Endothelial cell of umbilical vein (primary cell): ENCODE measurements at regions not wholly inside any gene's neighbourhood (a gene's known extent, or its start where the extent isn't known, plus 50 kb on each side); places are given as distances from the start of the nearest gene placed in this dataset.

Source experiments
- BruUV-seq: library from RNA; stranded (reverse); fragments of 400-500 nt; replicated peaks from 2 replicates; lab custom pipeline; 2021; lab: Mats Ljungman, UMichigan
- CTCF ChIA-PET: fragments of 300-600, 350-600 bp; sonication (Branson Sonifier 250); formaldehyde crosslinking; loops from one replicate; lab custom pipeline; 2021; ENCODE audit warnings: antibody characterized with exemption, inconsistent platforms; lab: Charles Lee
- POLR2A ChIA-PET: fragments of 300-600, 350-600 bp; sonication (Branson Sonifier 250); formaldehyde crosslinking; loops from one replicate; lab custom pipeline; 2021; ENCODE audit warnings: antibody characterized with exemption, inconsistent platforms; lab: Charles Lee
- DNase-seq: peaks from one replicate; pipeline ENCODE4 v3.0.0-alpha.2; 2011; ENCODE audit warnings: low read depth, low spot score
- FAIRE-seq: peaks from 2 replicates; lab custom pipeline; 2011; peaks lifted over from hg19 to GRCh38; lab: Jason Lieb, UNC
- H2AFZ ChIP-seq: 2 replicates; pipeline ENCODE4 v1.6.0; 2012; ENCODE audit warnings: low read depth, low read length, control low read depth, inconsistent platforms
- H3K27ac ChIP-seq: 2 replicates; pipeline ENCODE4 v1.5.1; 2011; ENCODE audit warnings: low read depth, mild to moderate bottlenecking, control low read depth, low read length, moderate library complexity; ENCODE audit not compliant: insufficient read depth
- H3K27me3 ChIP-seq, 2 experiments: 2 replicates each; pipeline versions ENCODE4 v1.6.0 to v1.6.1; 2011; ENCODE audit warnings: low read length in 2 of 2, mixed read lengths in 1 of 2; ENCODE audit not compliant: control insufficient read depth in 2 of 2, insufficient read depth in 2 of 2
- H3K36me3 ChIP-seq, 2 experiments: 2 replicates in 1 of 2; 3 replicates in 1 of 2; pipeline ENCODE4 v1.5.1; 2011; ENCODE audit warnings: low read length in 2 of 2, mild to moderate bottlenecking in 1 of 2, moderate library complexity in 1 of 2; ENCODE audit not compliant: control insufficient read depth in 2 of 2, insufficient read depth in 2 of 2; ENCODE audit errors: extremely low read depth in 1 of 2
- H3K4me1 ChIP-seq: 3 replicates; pipeline ENCODE4 v1.5.1; 2011; ENCODE audit warnings: mild to moderate bottlenecking, low read length; ENCODE audit not compliant: control insufficient read depth, insufficient read depth; ENCODE audit errors: extremely low read depth
- H3K4me2 ChIP-seq: 2 replicates; pipeline ENCODE4 v1.6.1; 2011; ENCODE audit warnings: low read length, control low read depth, mixed read lengths; ENCODE audit not compliant: insufficient read depth
- H3K4me3 ChIP-seq, 3 experiments: fragments of 200-600 bp in 1 of 3; sonication (generic), shearing (Covaris generic) in 1 of 3; replicated peaks in 1 of 3; 2 replicates each; pipeline ENCODE4 v1.5.1; 2011 to 2016; ENCODE audit warnings: control low read depth in 3 of 3, low read length in 3 of 3, mild to moderate bottlenecking in 2 of 3, inconsistent platforms in 1 of 3, low read depth in 1 of 3, moderate library complexity in 1 of 3; ENCODE audit not compliant: insufficient read depth in 1 of 3
- H3K79me2 ChIP-seq: 2 replicates; pipeline ENCODE4 v1.6.0; 2012; ENCODE audit warnings: low read length, inconsistent platforms; ENCODE audit not compliant: control insufficient read depth, insufficient read depth
- H3K9ac ChIP-seq: replicated peaks from 2 replicates; pipeline ENCODE3; 2011; ENCODE audit warnings: low read length, control low read depth; ENCODE audit not compliant: insufficient read depth; ENCODE audit errors: extremely low read depth
- H3K9me1 ChIP-seq: replicated peaks from 3 replicates; pipeline ENCODE4 v1.6.0; 2011; ENCODE audit warnings: mild to moderate bottlenecking, low read length; ENCODE audit not compliant: control insufficient read depth, insufficient read depth; ENCODE audit errors: extremely low read depth
- H3K9me3 ChIP-seq: replicated peaks from 2 replicates; pipeline ENCODE4 v1.5.1; 2012; ENCODE audit warnings: low read length, inconsistent platforms; ENCODE audit not compliant: control insufficient read depth, insufficient read depth
- H4K20me1 ChIP-seq: replicated peaks from 2 replicates; pipeline ENCODE3; 2011; ENCODE audit warnings: mild to moderate bottlenecking, low read length; ENCODE audit not compliant: control insufficient read depth, insufficient read depth; ENCODE audit errors: extremely low read depth
- CTCF ChIP-seq, 2 donors: IDR thresholded peaks; 1 replicate in 1 of 2; 2 replicates in 1 of 2; pipeline ENCODE4 v1.5.1; 2011; ENCODE audit warnings: low read length in 2 of 2, mild to moderate bottlenecking in 2 of 2, moderate library complexity in 2 of 2, control low read depth in 1 of 2, inconsistent platforms in 1 of 2, low read depth in 1 of 2; ENCODE audit not compliant: insufficient read depth in 1 of 2; ENCODE audit errors: extremely low read depth in 1 of 2
- EZH2 ChIP-seq: IDR thresholded peaks from 2 replicates; pipeline ENCODE4 v1.6.1; 2012; ENCODE audit warnings: borderline replicate concordance, low read depth, mild to moderate bottlenecking, moderate library complexity, low read length, inconsistent platforms; ENCODE audit not compliant: severe bottlenecking
- FOS ChIP-seq: IDR thresholded peaks from 2 replicates; pipeline ENCODE4 v1.6.1; 2011; ENCODE audit warnings: mild to moderate bottlenecking, low read length, moderate library complexity, borderline replicate concordance; ENCODE audit not compliant: insufficient read depth
- GATA2 ChIP-seq: IDR thresholded peaks from 2 replicates; pipeline ENCODE4 v1.7.0; 2011; ENCODE audit warnings: low read depth, mild to moderate bottlenecking, moderate library complexity, mixed read lengths, low read length; ENCODE audit not compliant: insufficient read length, insufficient read depth
- JUN ChIP-seq: IDR thresholded peaks from 2 replicates; pipeline ENCODE4 v1.6.1; 2011; ENCODE audit warnings: borderline replicate concordance, low read depth; ENCODE audit not compliant: insufficient read length, insufficient read depth
- MAX ChIP-seq: IDR thresholded peaks from 2 replicates; pipeline ENCODE4 v1.6.1; 2011; ENCODE audit not compliant: insufficient read depth, insufficient read length
- MYC ChIP-seq: IDR thresholded peaks from one replicate; pipeline ENCODE4 v1.6.1; 2011; ENCODE audit warnings: mild to moderate bottlenecking, low read depth, low read length
- POLR2A ChIP-seq: IDR thresholded peaks from 2 replicates; pipeline ENCODE4 v1.6.1; 2012; ENCODE audit warnings: low read depth, mild to moderate bottlenecking, control low read depth, low read length
- POLR2AphosphoS5 ChIP-seq: IDR thresholded peaks from 2 replicates; pipeline ENCODE4 v1.6.1; 2012; ENCODE audit warnings: low read depth, mild to moderate bottlenecking, control low read depth, low read length, moderate library complexity; ENCODE audit not compliant: insufficient read depth
- dilution Hi-C: fragments of 300-500 bp; cut with MboI; formaldehyde crosslinking; loops from one replicate; pipeline ENCODE4 v1.15.0; 2019; ENCODE audit warnings: low sequenced_read_pairs; ENCODE audit not compliant: extremely low pct_ligation_motif_present
- intact Hi-C: fragments of 100-400 bp; cut with micrococcal nuclease; formaldehyde crosslinking; loops from one replicate; pipeline ENCODE4 v1.10.0; 2022

GRCh38 chr10:52877451-52877850, 104.9 kb upstream of the MBL2 start:
- Histone ChIP-seq H3K27ac (no peak overlapping the region), H3K79me2 (no peaks in the 10 kb centered on the region), H4K20me1 (no peaks in the 10 kb centered on the region), H3K9ac (no peak overlapping the region), H3K4me3 (no peak overlapping the region), H2AFZ (no peak overlapping the region), H3K27me3 (peaks cover 2% of the 10 kb centered on the region in 2 experiments), H3K9me1 (no peaks in the 10 kb centered on the region), H3K36me3 (no peaks in the 10 kb centered on the region), H3K9me3 (no peaks in the 10 kb centered on the region), H3K4me2 (no peak overlapping the region), H3K4me1 (peaks cover 9% of the 10 kb centered on the region)
- ChIA-PET POLR2A (no interaction called here), CTCF (no interaction called here)
- intact Hi-C loops (no loop called here), dilution Hi-C loops (no loop called here)
- DNase-seq (no peak), FAIRE-seq (no peak)
- BruUV-seq = no TSS peak
- TF ChIP-seq JUN = no peak
- TF ChIP-seq MYC = no peak
- no peak for TF ChIP-seq MAX
- TF ChIP-seq FOS = no peak
- no peak for TF ChIP-seq EZH2
- TF ChIP-seq CTCF (IDR thresholded peaks at IDR 0.05; ENCODE audit: extremely low read depth in 1 of 2, insufficient read depth in 1 of 2, low read depth in 1 of 2, low read length in 2 of 2) = no peak
- TF ChIP-seq POLR2AphosphoS5 = no peak
- no peak for TF ChIP-seq GATA2
- no peak for TF ChIP-seq POLR2A
